ENCODE measurements at regions not wholly inside any gene's neighbourhood (a gene's known extent, or its start where the extent isn't known, plus 50 kb on each side); places are given as distances from the start of the nearest gene placed in this dataset.

DNA sequence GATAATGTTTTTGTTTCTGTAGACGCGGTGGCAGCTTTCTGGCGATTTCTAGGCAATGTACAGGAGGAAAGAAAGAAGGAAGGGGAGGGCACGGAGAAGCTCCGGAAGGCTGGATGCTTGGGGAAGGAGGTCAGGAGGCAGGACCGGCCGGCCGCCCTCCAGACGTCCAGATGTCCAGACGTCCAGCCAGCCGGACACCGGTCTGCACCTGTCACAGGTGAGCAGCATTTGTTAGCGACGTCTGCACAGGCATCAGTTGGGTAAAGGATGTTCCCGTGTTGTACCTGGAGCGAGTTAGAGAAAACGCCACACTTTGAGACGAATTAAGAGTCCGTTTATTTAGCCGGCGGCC lies 90.0 kb upstream of the PPP2R3B start:
- TF ChIP-seq, protein P1, sequence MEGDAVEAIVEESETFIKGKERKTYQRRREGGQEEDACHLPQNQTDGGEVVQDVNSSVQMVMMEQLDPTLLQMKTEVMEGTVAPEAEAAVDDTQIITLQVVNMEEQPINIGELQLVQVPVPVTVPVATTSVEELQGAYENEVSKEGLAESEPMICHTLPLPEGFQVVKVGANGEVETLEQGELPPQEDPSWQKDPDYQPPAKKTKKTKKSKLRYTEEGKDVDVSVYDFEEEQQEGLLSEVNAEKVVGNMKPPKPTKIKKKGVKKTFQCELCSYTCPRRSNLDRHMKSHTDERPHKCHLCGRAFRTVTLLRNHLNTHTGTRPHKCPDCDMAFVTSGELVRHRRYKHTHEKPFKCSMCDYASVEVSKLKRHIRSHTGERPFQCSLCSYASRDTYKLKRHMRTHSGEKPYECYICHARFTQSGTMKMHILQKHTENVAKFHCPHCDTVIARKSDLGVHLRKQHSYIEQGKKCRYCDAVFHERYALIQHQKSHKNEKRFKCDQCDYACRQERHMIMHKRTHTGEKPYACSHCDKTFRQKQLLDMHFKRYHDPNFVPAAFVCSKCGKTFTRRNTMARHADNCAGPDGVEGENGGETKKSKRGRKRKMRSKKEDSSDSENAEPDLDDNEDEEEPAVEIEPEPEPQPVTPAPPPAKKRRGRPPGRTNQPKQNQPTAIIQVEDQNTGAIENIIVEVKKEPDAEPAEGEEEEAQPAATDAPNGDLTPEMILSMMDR (IDR thresholded peaks at IDR 0.05) = no peak
- TF ChIP-seq POLR2AphosphoS5 (IDR thresholded peaks at IDR 0.05) (no peak), POLR2A (IDR thresholded peaks at IDR 0.05) (no peak), EP300 (IDR thresholded peaks at IDR 0.05) (no peak)

Data from upper lobe of left lung (tissue), 4 donors.